Upper lobe of left lung (tissue), 6 donors: ENCODE measurements at regions not wholly inside any gene's neighbourhood (a gene's known extent, or its start where the extent isn't known, plus 50 kb on each side); places are given as distances from the start of the nearest gene placed in this dataset.
A peak's percentile ranks its signal among the peaks of the same experiment; 100 is the strongest.

Experiments
- ATAC-seq, 2 donors: fragments of 200-7000 bp; cut with Tn5 transposase; one replicate each; pipeline ENCODE4 v1.9.1; 2022; ENCODE audit warnings: mild to moderate bottlenecking in 2 of 2, moderate library complexity in 2 of 2; ENCODE audit not compliant: low FRiP score in 2 of 2
- DNase-seq, 2 donors: peaks; one replicate each; pipeline ENCODE4 v3.0.0-alpha.2; 2019 to 2020
- H3K27ac ChIP-seq, 4 donors: fragments of 200-600 bp; sonication (generic); one replicate each; pipeline ENCODE4 v1.5.1; 2016 to 2019
- H3K27me3 ChIP-seq, 4 donors: fragments of 200-600 bp; sonication (generic); one replicate each; pipeline ENCODE4 v1.5.1; 2017 to 2019
- H3K36me3 ChIP-seq, 4 donors: fragments of 200-600 bp; sonication (generic); one replicate each; pipeline ENCODE4 v1.5.1; 2016 to 2019
- H3K4me1 ChIP-seq, 4 donors: fragments of 200-600 bp; sonication (generic); one replicate each; pipeline ENCODE4 v1.5.1; 2018 to 2019
- H3K4me3 ChIP-seq, 4 donors: fragments of 200-600 bp; sonication (generic); one replicate each; pipeline ENCODE4 v1.5.1; 2017 to 2019; ENCODE audit warnings: mild to moderate bottlenecking in 2 of 4, moderate library complexity in 1 of 4
- H3K9me3 ChIP-seq, 4 donors: fragments of 200-600 bp; sonication (generic); one replicate each; pipeline ENCODE4 v1.5.1; 2018 to 2019
- EP300 ChIP-seq, 4 donors: sonication (generic); formaldehyde crosslinking; IDR thresholded peaks; one replicate each; pipeline ENCODE4 v1.5.1; 2017; ENCODE audit warnings: antibody characterized with exemption in 4 of 4, control low read depth in 2 of 4
- POLR2A ChIP-seq, 4 donors: fragments of 450-650 bp; IDR thresholded peaks; one replicate each; pipeline ENCODE4 v1.5.1; 2016 to 2017; ENCODE audit warnings: antibody characterized with exemption in 4 of 4, mild to moderate bottlenecking in 2 of 4
- POLR2AphosphoS5 ChIP-seq, 2 donors: sonication (generic); formaldehyde crosslinking; IDR thresholded peaks; one replicate each; pipeline ENCODE4 v1.5.1; 2017; ENCODE audit warnings: antibody characterized with exemption in 2 of 2
- WGBS, 2 donors: methylation state at CpG; one replicate each; pipeline ENCODE4 v1.1.5; 2017 to 2018; 5-methylcytosine and 5-hydroxymethylcytosine counted together
- TF ChIP-seq, protein P1 (sequence below), 6 experiments: fragments of 450-650 bp in 4 of 6; fragments of 200-600 bp in 2 of 6; sonication (generic) in 2 of 6; IDR thresholded peaks; one replicate each; pipeline ENCODE4 v1.5.1; 2016 to 2019; ENCODE audit warnings: antibody characterized with exemption in 6 of 6
- donor health status: DM: no; HTN: no; CAD: no; lungs with moderate emphysema.
- donor health status: DM: no; HTN: yes; CAD: no; lungs with severe emphysema.

- WGBS, 2 donors: 74 to 83% methylated on average over 2 of the region's 2 CpGs
- no peaks in the 10 kb centered on the region for H3K27me3 ChIP-seq
- ATAC-seq: no peak
- no peaks in the 10 kb centered on the region for H3K9me3 ChIP-seq
- no peak overlapping the region for H3K4me3 ChIP-seq
- H3K4me1 ChIP-seq: no peaks in the 10 kb centered on the region
- no peaks in the 10 kb centered on the region for H3K36me3 ChIP-seq
- DNase-seq: no peak
- H3K27ac ChIP-seq: no peak overlapping the region
- TF ChIP-seq, protein P1, sequence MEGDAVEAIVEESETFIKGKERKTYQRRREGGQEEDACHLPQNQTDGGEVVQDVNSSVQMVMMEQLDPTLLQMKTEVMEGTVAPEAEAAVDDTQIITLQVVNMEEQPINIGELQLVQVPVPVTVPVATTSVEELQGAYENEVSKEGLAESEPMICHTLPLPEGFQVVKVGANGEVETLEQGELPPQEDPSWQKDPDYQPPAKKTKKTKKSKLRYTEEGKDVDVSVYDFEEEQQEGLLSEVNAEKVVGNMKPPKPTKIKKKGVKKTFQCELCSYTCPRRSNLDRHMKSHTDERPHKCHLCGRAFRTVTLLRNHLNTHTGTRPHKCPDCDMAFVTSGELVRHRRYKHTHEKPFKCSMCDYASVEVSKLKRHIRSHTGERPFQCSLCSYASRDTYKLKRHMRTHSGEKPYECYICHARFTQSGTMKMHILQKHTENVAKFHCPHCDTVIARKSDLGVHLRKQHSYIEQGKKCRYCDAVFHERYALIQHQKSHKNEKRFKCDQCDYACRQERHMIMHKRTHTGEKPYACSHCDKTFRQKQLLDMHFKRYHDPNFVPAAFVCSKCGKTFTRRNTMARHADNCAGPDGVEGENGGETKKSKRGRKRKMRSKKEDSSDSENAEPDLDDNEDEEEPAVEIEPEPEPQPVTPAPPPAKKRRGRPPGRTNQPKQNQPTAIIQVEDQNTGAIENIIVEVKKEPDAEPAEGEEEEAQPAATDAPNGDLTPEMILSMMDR (IDR thresholded peaks at IDR 0.05): no peak
- no peak for TF ChIP-seq EP300 (IDR thresholded peaks at IDR 0.05)
- no peak for TF ChIP-seq POLR2A (IDR thresholded peaks at IDR 0.05)
- no peak for TF ChIP-seq POLR2AphosphoS5 (IDR thresholded peaks at IDR 0.05)
Measured at GRCh38 chr1:72670902-72671301, 388.6 kb upstream of the NEGR1 start.

- Histone ChIP-seq H3K27me3 (no peaks in the 10 kb centered on the region), H3K9me3 (no peaks in the 10 kb centered on the region), H3K36me3 (no peaks in the 10 kb centered on the region), H3K4me1 (no peaks in the 10 kb centered on the region), H3K4me3 (no peak overlapping the region), H3K27ac (no peak overlapping the region)
- no peak for DNase-seq
- no peak for ATAC-seq
- TF ChIP-seq POLR2AphosphoS5 (IDR thresholded peaks at IDR 0.05) (no peak), EP300 (IDR thresholded peaks at IDR 0.05) (no peak), POLR2A (IDR thresholded peaks at IDR 0.05) (no peak)
- TF ChIP-seq, protein P1 (IDR thresholded peaks at IDR 0.05): no peak
Measured at GRCh38 chr1:72662918-72663317, 380.6 kb upstream of the NEGR1 start.

- WGBS, 2 donors: 70 to 82% methylated on average over 5 of the region's 5 CpGs
- no peak for ATAC-seq
- H3K27me3 ChIP-seq: no peaks in the 10 kb centered on the region
- H3K4me1 ChIP-seq: no peaks in the 10 kb centered on the region
- no peaks in the 10 kb centered on the region for H3K9me3 ChIP-seq
- TF ChIP-seq, protein P1 (IDR thresholded peaks at IDR 0.05): no peak
- TF ChIP-seq POLR2A (IDR thresholded peaks at IDR 0.05): no peak
- TF ChIP-seq EP300 (IDR thresholded peaks at IDR 0.05): no peak
- no peak for TF ChIP-seq POLR2AphosphoS5 (IDR thresholded peaks at IDR 0.05)
- H3K4me3 ChIP-seq: no peak overlapping the region
- no peak for DNase-seq
- H3K36me3 ChIP-seq: no peaks in the 10 kb centered on the region
- H3K27ac ChIP-seq: no peak overlapping the region
Measured at GRCh38 chr1:72650843-72651435, 368.6 kb upstream of the NEGR1 start.

DNA sequence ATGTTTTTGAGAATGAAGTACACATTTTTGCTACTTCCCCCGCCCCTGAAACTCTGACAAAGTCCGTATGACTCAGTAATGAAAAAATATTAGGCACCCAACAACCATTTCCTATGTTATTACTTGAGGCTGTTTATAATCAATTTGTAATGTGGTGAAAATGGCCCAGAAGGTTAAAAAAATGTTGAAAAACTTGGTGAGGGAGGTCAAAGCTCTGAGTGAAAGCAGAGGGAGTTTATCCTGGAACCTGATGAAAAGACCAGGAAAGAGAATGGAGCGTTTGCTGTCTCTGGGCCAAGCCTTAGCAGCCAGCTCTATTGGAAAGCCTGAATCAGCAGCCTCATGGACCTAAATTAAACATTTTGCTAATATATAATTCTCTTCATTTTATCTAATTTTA is 367.7 kb upstream of the NEGR1 start:
- 69 to 76% methylated on average over 3 of the region's 3 CpGs for WGBS, 2 donors
- ATAC-seq: peak in 1 of 2 donors; percentile 32
- no peaks in the 10 kb centered on the region for H3K36me3 ChIP-seq
- no peak overlapping the region for H3K4me3 ChIP-seq
- no peaks in the 10 kb centered on the region for H3K27me3 ChIP-seq
- TF ChIP-seq POLR2AphosphoS5 (IDR thresholded peaks at IDR 0.05) (no peak), EP300 (IDR thresholded peaks at IDR 0.05) (no peak), POLR2A (IDR thresholded peaks at IDR 0.05) (no peak)
- TF ChIP-seq, protein P1 (IDR thresholded peaks at IDR 0.05): no peak
- H3K9me3 ChIP-seq: no peaks in the 10 kb centered on the region
- H3K27ac ChIP-seq: no peak overlapping the region
- no peaks in the 10 kb centered on the region for H3K4me1 ChIP-seq
- DNase-seq: no peak

- peak in 1 of 2 donors; percentile 51 for ATAC-seq
- 92% methylated on average over 23 to 24 of the region's 24 CpGs for WGBS, 2 donors
- H3K27ac ChIP-seq: no peak overlapping the region
- H3K4me3 ChIP-seq: no peak overlapping the region
- TF ChIP-seq EP300 (IDR thresholded peaks at IDR 0.05) (no peak), POLR2A (IDR thresholded peaks at IDR 0.05) (no peak), POLR2AphosphoS5 (IDR thresholded peaks at IDR 0.05) (no peak)
- TF ChIP-seq, protein P1 (IDR thresholded peaks at IDR 0.05): no peak
- peak in 1 of 2 donors; percentile 56 for DNase-seq
- H3K36me3 ChIP-seq: no peaks in the 10 kb centered on the region
- H3K27me3 ChIP-seq: no peaks in the 10 kb centered on the region
- H3K9me3 ChIP-seq: no peaks in the 10 kb centered on the region
- no peaks in the 10 kb centered on the region for H3K4me1 ChIP-seq
Measured at GRCh38 chr1:72649211-72649888, 367.0 kb upstream of the NEGR1 start.
